ENCODE measurements at regions not wholly inside any gene's neighbourhood (a gene's known extent, or its start where the extent isn't known, plus 50 kb on each side); places are given as distances from the start of the nearest gene placed in this dataset.

GRCh38 chr4:22167201-22167600 is 218.6 kb upstream of the KCNIP4 start:
- TF ChIP-seq CTCF (IDR thresholded peaks at IDR 0.05; ENCODE audit: unreplicated experiment): no peak
- H3K4me3 Mint-ChIP-seq (ENCODE audit: unreplicated experiment): no peak overlapping the region
- BruUV-seq (replicated peaks): no TSS peak
- POLR2A ChIA-PET: interaction anchor here (0.8 kb wide), 1 partner anchor 284 kb away, joined by 3 read pairs; no protein-coding TSS in a partner anchor
- H3K27me3 Mint-ChIP-seq (ENCODE audit: insufficient read depth, unreplicated experiment): no peaks in the 10 kb centered on the region
- no peak for DNase-seq (ENCODE audit: unreplicated experiment)
- no peaks in the 10 kb centered on the region for H3K36me3 Mint-ChIP-seq (ENCODE audit: insufficient read depth, unreplicated experiment)
- peaks cover 7% of the 10 kb centered on the region for H3K9me3 Mint-ChIP-seq (ENCODE audit: unreplicated experiment)
- H3K27ac Mint-ChIP-seq (ENCODE audit: low read depth, unreplicated experiment): no peak overlapping the region
- no peaks in the 10 kb centered on the region for H3K4me1 Mint-ChIP-seq (ENCODE audit: insufficient read depth, unreplicated experiment)
- CTCF ChIA-PET: no interaction called here
- intact Hi-C loops (cut with micrococcal nuclease): no loop called here

- ChIA-PET POLR2A (no interaction called here), CTCF (no interaction called here)
- no peak for TF ChIP-seq CTCF (IDR thresholded peaks at IDR 0.05; ENCODE audit: unreplicated experiment)
- intact Hi-C loops (cut with micrococcal nuclease): no loop called here
- no peaks in the 10 kb centered on the region for H3K36me3 Mint-ChIP-seq (ENCODE audit: insufficient read depth, unreplicated experiment)
- no TSS peak for BruUV-seq (replicated peaks)
- H3K27me3 Mint-ChIP-seq (ENCODE audit: insufficient read depth, unreplicated experiment): no peaks in the 10 kb centered on the region
- no peak for DNase-seq (ENCODE audit: unreplicated experiment)
- no peak overlapping the region for H3K27ac Mint-ChIP-seq (ENCODE audit: low read depth, unreplicated experiment)
- H3K4me1 Mint-ChIP-seq (ENCODE audit: insufficient read depth, unreplicated experiment): no peaks in the 10 kb centered on the region
- peaks cover 22% of the 10 kb centered on the region for H3K9me3 Mint-ChIP-seq (ENCODE audit: unreplicated experiment)
- H3K4me3 Mint-ChIP-seq (ENCODE audit: unreplicated experiment): no peak overlapping the region
Observed at GRCh38 chr4:22162454-22162853, 213.9 kb upstream of the KCNIP4 start.

GRCh38 chr4:22130741-22131140 is 182.2 kb upstream of the KCNIP4 start:
- no TSS peak for BruUV-seq (replicated peaks)
- CTCF ChIA-PET: interaction anchor here (0.6 to 3.6 kb wide), 5 partner anchors 227 to 1800 kb away, joined by 3 to 34 read pairs (median 4); no protein-coding TSS in a partner anchor

GRCh38 chr4:22129454-22130029 is 181.0 kb upstream of the KCNIP4 start:
- peak; percentile 54 for TF ChIP-seq CTCF (IDR thresholded peaks at IDR 0.05; ENCODE audit: unreplicated experiment)
- ChIA-PET CTCF (interaction anchor here (0.5 to 3.6 kb wide), 20 partner anchors 9 to 720 kb away, joined by 3 to 34 read pairs (median 3); no protein-coding TSS in a partner anchor), POLR2A (no interaction called here)
- Mint-ChIP-seq H3K36me3 (ENCODE audit: insufficient read depth, unreplicated experiment) (no peaks in the 10 kb centered on the region), H3K4me3 (ENCODE audit: unreplicated experiment) (no peak overlapping the region), H3K27ac (ENCODE audit: low read depth, unreplicated experiment) (no peak overlapping the region), H3K27me3 (ENCODE audit: insufficient read depth, unreplicated experiment) (no peaks in the 10 kb centered on the region), H3K4me1 (ENCODE audit: insufficient read depth, unreplicated experiment) (no peaks in the 10 kb centered on the region), H3K9me3 (ENCODE audit: unreplicated experiment) (no peaks in the 10 kb centered on the region)
- no TSS peak for BruUV-seq (replicated peaks)
- intact Hi-C loops (cut with micrococcal nuclease): loop anchor here (1.0 kb wide), 3 partner anchors 228 to 339 kb away; no protein-coding TSS in a partner anchor
- peak; percentile 66 for DNase-seq (ENCODE audit: unreplicated experiment)

More at GRCh38 chr4:22130741-22131140, 182.2 kb upstream of the KCNIP4 start:
- DNase-seq (ENCODE audit: unreplicated experiment): no peak
- Mint-ChIP-seq H3K9me3 (ENCODE audit: unreplicated experiment) (no peaks in the 10 kb centered on the region), H3K4me3 (ENCODE audit: unreplicated experiment) (no peak overlapping the region), H3K27me3 (ENCODE audit: insufficient read depth, unreplicated experiment) (no peaks in the 10 kb centered on the region), H3K4me1 (ENCODE audit: insufficient read depth, unreplicated experiment) (no peaks in the 10 kb centered on the region), H3K27ac (ENCODE audit: low read depth, unreplicated experiment) (no peak overlapping the region), H3K36me3 (ENCODE audit: insufficient read depth, unreplicated experiment) (no peaks in the 10 kb centered on the region)
- TF ChIP-seq CTCF (IDR thresholded peaks at IDR 0.05; ENCODE audit: unreplicated experiment): no peak
- POLR2A ChIA-PET: no interaction called here
- intact Hi-C loops (cut with micrococcal nuclease): no loop called here

All from MCF 10A (cell line).